ENCODE measurements at regions not wholly inside any gene's neighbourhood (a gene's known extent, or its start where the extent isn't known, plus 50 kb on each side); places are given as distances from the start of the nearest gene placed in this dataset.

GRCh38 chr3:146770301-146770700 is 165.2 kb upstream of the PLSCR5 start:
- H3K27ac ChIP-seq (ENCODE audit: low read depth) = no peak overlapping the region
- no peak overlapping the region for H3K4me3 Mint-ChIP-seq

GRCh38 chr3:146757759-146758158 is 152.6 kb upstream of the PLSCR5 start:
- H3K4me1 Mint-ChIP-seq = no peaks in the 10 kb centered on the region
- no peak for TF ChIP-seq CTCF (conservative IDR thresholded peaks at IDR 0.05; ENCODE audit: low read depth in 2 of 2)
- TF ChIP-seq ZNF114 (CRISPR knock-in tag; IDR thresholded peaks at IDR 0.05) = no peak
- TF ChIP-seq REST (IDR thresholded peaks at IDR 0.05; ENCODE audit: unreplicated experiment) = no peak
- TF ChIP-seq JUNB (IDR thresholded peaks at IDR 0.05; ENCODE audit: unreplicated experiment) = no peak
- no peak for TF ChIP-seq STAT1 (IDR thresholded peaks at IDR 0.05; ENCODE audit: unreplicated experiment)
- no peak for TF ChIP-seq ZNF331 (CRISPR knock-in tag; IDR thresholded peaks at IDR 0.05; ENCODE audit: low read depth)
- TF ChIP-seq ZNF462 (CRISPR knock-in tag; IDR thresholded peaks at IDR 0.05) = no peak

More at GRCh38 chr3:146770301-146770700, 165.2 kb upstream of the PLSCR5 start:
- peaks cover 21% of the 10 kb centered on the region for H3K9me3 Mint-ChIP-seq
- peaks cover 3% of the 10 kb centered on the region for H3K27me3 Mint-ChIP-seq (ENCODE audit: insufficient read depth, low read depth, poor library complexity)
- Histone ChIP-seq H3K4me3 (no peak overlapping the region), H3K4me1 (ENCODE audit: insufficient read depth) (no peaks in the 10 kb centered on the region), H3K36me3 (ENCODE audit: insufficient read depth) (no peaks in the 10 kb centered on the region; the same call in 1 of the 2 replicates), H3F3A (replicated peaks; ENCODE audit: low read depth) (no peaks in the 10 kb centered on the region), H3K27me3 (ENCODE audit: insufficient read depth) (no peaks in the 10 kb centered on the region), H3K9me2 (ENCODE audit: insufficient read depth) (no peaks in the 10 kb centered on the region), H3K4me2 (no peak overlapping the region), H4K20me1 (replicated peaks; ENCODE audit: insufficient read depth) (no peaks in the 10 kb centered on the region), H3K79me2 (replicated peaks; ENCODE audit: insufficient read depth) (no peaks in the 10 kb centered on the region), H2AFZ (no peak overlapping the region)
- no peak for TF ChIP-seq ETS1 (IDR thresholded peaks at IDR 0.05)
- no peak for TF ChIP-seq EZH2phosphoT487 (IDR thresholded peaks at IDR 0.05; ENCODE audit: unreplicated experiment)
- no peaks in the 10 kb centered on the region for H3K4me1 Mint-ChIP-seq
- H3K27ac Mint-ChIP-seq = no peak overlapping the region
- peaks cover 21% of the 10 kb centered on the region for H3K36me3 Mint-ChIP-seq (ENCODE audit: low read depth)
- ATAC-seq (no peak), DNase-seq (ENCODE audit: low spot score) (no peak)

More at GRCh38 chr3:146757759-146758158, 152.6 kb upstream of the PLSCR5 start:
- ATAC-seq (no peak), DNase-seq (ENCODE audit: low spot score) (no peak)
- H3K9me2 ChIP-seq (ENCODE audit: insufficient read depth) = no peaks in the 10 kb centered on the region
- H3K36me3 ChIP-seq (ENCODE audit: insufficient read depth) = no peaks in the 10 kb centered on the region
- Mint-ChIP-seq H3K27me3 (ENCODE audit: insufficient read depth, low read depth, poor library complexity) (no peaks in the 10 kb centered on the region), H3K4me3 (no peak overlapping the region), H3K9me3 (no peaks in the 10 kb centered on the region), H3K36me3 (ENCODE audit: low read depth) (no peaks in the 10 kb centered on the region), H3K27ac (no peak overlapping the region)
- no peak overlapping the region for H3K4me3 ChIP-seq
- H4K20me1 ChIP-seq (replicated peaks; ENCODE audit: insufficient read depth) = no peaks in the 10 kb centered on the region
- H2AFZ ChIP-seq = no peak overlapping the region
- H3K4me2 ChIP-seq = no peak overlapping the region
- no peaks in the 10 kb centered on the region for H3K27me3 ChIP-seq (ENCODE audit: insufficient read depth)
- no peaks in the 10 kb centered on the region for H3K79me2 ChIP-seq (replicated peaks; ENCODE audit: insufficient read depth)
- no peaks in the 10 kb centered on the region for H3F3A ChIP-seq (replicated peaks; ENCODE audit: low read depth)
- H3K27ac ChIP-seq (ENCODE audit: low read depth) = no peak overlapping the region
- no peaks in the 10 kb centered on the region for H3K4me1 ChIP-seq (ENCODE audit: insufficient read depth)
